GM12801 (cell line): ENCODE measurements at regions not wholly inside any gene's neighbourhood (a gene's known extent, or its start where the extent isn't known, plus 50 kb on each side); places are given as distances from the start of the nearest gene placed in this dataset.

ENCODE experiments used
- CTCF ChIP-seq: IDR thresholded peaks from one replicate; pipeline ENCODE4 v1.5.1; 2011; ENCODE audit warnings: control low read depth; ENCODE audit not compliant: insufficient read length; ENCODE audit errors: extremely low read depth

GRCh38 chr13:78413887-78414553, 189.3 kb downstream of the POU4F1 start:
- TF ChIP-seq CTCF, result no peak

GRCh38 chr13:78410847-78411246, 192.5 kb downstream of the POU4F1 start:
- no peak for TF ChIP-seq CTCF

- TF ChIP-seq CTCF, result no peak
Observed at GRCh38 chr13:78410164-78410563, 193.2 kb downstream of the POU4F1 start.

GRCh38 chr13:78409172-78409571, 194.2 kb downstream of the POU4F1 start:
- no peak for TF ChIP-seq CTCF

- TF ChIP-seq CTCF, result no peak
Observed at GRCh38 chr13:78404846-78405360, 198.4 kb downstream of the POU4F1 start.

GRCh38 chr13:78402708-78403400, 200.5 kb downstream of the POU4F1 start:
- no peak for TF ChIP-seq CTCF

- no peak for TF ChIP-seq CTCF
Observed at GRCh38 chr13:78401873-78402707, 201.3 kb downstream of the POU4F1 start.
